ENCODE measurements at regions not wholly inside any gene's neighbourhood (a gene's known extent, or its start where the extent isn't known, plus 50 kb on each side); places are given as distances from the start of the nearest gene placed in this dataset.

DNA sequence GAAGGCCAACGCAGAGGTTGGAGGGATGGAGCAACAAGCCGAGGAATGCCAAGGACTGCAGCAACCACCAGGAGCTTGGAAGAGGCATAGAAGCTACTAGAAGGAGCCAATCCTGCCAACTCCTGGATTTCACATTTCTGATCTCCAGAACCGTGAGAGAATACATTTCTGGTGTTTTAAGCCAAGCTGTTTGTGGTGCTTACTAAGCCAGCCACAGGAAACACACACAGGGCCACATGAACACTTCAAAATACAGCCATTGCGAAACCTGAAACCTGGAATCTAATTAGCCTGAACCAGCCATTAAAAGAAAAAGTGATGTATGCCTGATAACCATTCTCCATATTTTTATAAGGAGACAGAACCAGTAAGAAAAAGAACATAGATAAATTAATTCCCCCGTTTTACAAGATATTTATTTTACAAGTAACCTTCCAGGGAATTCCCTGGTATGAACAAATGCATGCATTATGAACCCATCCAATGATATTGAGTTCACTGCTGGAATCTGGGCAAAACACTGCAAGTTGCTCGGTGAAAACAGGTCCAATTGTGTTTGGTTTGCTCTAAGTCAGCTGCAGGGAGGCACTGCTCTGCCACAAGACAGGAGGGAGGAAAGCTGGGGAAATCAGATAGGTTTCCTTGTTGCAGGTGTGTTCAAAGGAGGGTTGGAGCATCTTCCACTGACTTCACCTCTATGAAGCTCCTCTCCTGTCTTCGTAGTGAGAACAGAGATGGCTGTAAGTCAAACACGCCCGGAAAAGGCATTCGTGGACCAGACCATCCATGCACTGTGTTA is 70.2 kb downstream of the ETS2 start:
- WGBS, 2 donors: 82 to 83% methylated on average over 10 of the region's 10 CpGs
- H3K4me3 ChIP-seq (ENCODE audit: low read depth, poor library complexity, severe bottlenecking): no peak overlapping the region
- intact Hi-C loops (cut with DNase I; ENCODE audit: low total_unique reads): no loop called here
- no peak for DNase-seq (ENCODE audit: low spot score in 2 of 2)
- TF ChIP-seq, protein P1, sequence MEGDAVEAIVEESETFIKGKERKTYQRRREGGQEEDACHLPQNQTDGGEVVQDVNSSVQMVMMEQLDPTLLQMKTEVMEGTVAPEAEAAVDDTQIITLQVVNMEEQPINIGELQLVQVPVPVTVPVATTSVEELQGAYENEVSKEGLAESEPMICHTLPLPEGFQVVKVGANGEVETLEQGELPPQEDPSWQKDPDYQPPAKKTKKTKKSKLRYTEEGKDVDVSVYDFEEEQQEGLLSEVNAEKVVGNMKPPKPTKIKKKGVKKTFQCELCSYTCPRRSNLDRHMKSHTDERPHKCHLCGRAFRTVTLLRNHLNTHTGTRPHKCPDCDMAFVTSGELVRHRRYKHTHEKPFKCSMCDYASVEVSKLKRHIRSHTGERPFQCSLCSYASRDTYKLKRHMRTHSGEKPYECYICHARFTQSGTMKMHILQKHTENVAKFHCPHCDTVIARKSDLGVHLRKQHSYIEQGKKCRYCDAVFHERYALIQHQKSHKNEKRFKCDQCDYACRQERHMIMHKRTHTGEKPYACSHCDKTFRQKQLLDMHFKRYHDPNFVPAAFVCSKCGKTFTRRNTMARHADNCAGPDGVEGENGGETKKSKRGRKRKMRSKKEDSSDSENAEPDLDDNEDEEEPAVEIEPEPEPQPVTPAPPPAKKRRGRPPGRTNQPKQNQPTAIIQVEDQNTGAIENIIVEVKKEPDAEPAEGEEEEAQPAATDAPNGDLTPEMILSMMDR (IDR thresholded peaks at IDR 0.05): no peak
- no peak for TF ChIP-seq POLR2A (IDR thresholded peaks at IDR 0.05)

Data from lower leg skin (tissue), 4 donors.